Kidney (tissue), 13 donors: ENCODE measurements at regions not wholly inside any gene's neighbourhood (a gene's known extent, or its start where the extent isn't known, plus 50 kb on each side); places are given as distances from the start of the nearest gene placed in this dataset.

Experiments used
- DNase-seq, 5 donors: peaks; one replicate each; pipeline ENCODE4 v3.0.0-alpha.2; 2013 to 2020
- FAIRE-seq: peaks from 2 replicates; lab custom pipeline; 2012; peaks lifted over from hg19 to GRCh38; lab: Jason Lieb, UNC
- H3K27ac ChIP-seq, 2 donors: one replicate each; pipeline ENCODE4 v1.7.0; 2013; ENCODE audit warnings: low read depth in 2 of 2, low read length in 2 of 2, inconsistent platforms in 1 of 2
- H3K27me3 ChIP-seq: one replicate; pipeline ENCODE4 v1.7.1; 2013; ENCODE audit warnings: low read length, inconsistent platforms; ENCODE audit not compliant: control insufficient read depth, insufficient read depth
- H3K36me3 ChIP-seq, 3 donors: one replicate each; pipeline versions ENCODE4 v1.7.0 to v1.7.1; 2013; ENCODE audit warnings: low read length in 3 of 3, control low read depth in 1 of 3, inconsistent platforms in 1 of 3; ENCODE audit not compliant: insufficient read depth in 3 of 3, control insufficient read depth in 2 of 3
- H3K4me1 ChIP-seq, 3 donors: one replicate each; pipeline versions ENCODE4 v1.7.0 to v1.7.1; 2013; ENCODE audit warnings: low read length in 3 of 3, inconsistent platforms in 1 of 3, low read depth in 1 of 3; ENCODE audit not compliant: control insufficient read depth in 2 of 3, insufficient read depth in 2 of 3
- H3K4me3 ChIP-seq, 3 donors: one replicate each; pipeline versions ENCODE4 v1.7.0 to v1.8.1; 2013; ENCODE audit warnings: low read length in 3 of 3, control low read depth in 1 of 3, inconsistent platforms in 1 of 3
- H3K9ac ChIP-seq, 3 donors: one replicate each; pipeline versions ENCODE4 v1.7.0 to v1.7.1; 2013; ENCODE audit warnings: low read length in 3 of 3, control low read depth in 1 of 3, inconsistent platforms in 1 of 3
- H3K9me3 ChIP-seq, 3 donors: one replicate each; pipeline versions ENCODE4 v1.7.0 to v1.7.1; 2013; ENCODE audit warnings: low read length in 3 of 3, control low read depth in 1 of 3, inconsistent platforms in 1 of 3; ENCODE audit not compliant: control insufficient read depth in 2 of 3, insufficient read depth in 1 of 3
- intact Hi-C: fragments of 100-400 bp; cut with DNase I; formaldehyde crosslinking; loops from one replicate; pipeline ENCODE4 v1.11.1; 2022
- TF ChIP-seq, protein P1 (sequence below): IDR thresholded peaks from 3 replicates; pipeline ENCODE4 v1.5.1; 2012; ENCODE audit warnings: mild to moderate bottlenecking, moderate library complexity, borderline replicate concordance; ENCODE audit not compliant: insufficient read depth; ENCODE audit errors: extremely low read depth
- donor health status: control.
- donor health status: control.
- donor health status: control.
- donor health status: control.
- donor health status: control.
- donor health status: DM: yes; HTN: yes; CAD: no.
- donor health status: Normal renal cell carcinoma (clear cell type).

DNA sequence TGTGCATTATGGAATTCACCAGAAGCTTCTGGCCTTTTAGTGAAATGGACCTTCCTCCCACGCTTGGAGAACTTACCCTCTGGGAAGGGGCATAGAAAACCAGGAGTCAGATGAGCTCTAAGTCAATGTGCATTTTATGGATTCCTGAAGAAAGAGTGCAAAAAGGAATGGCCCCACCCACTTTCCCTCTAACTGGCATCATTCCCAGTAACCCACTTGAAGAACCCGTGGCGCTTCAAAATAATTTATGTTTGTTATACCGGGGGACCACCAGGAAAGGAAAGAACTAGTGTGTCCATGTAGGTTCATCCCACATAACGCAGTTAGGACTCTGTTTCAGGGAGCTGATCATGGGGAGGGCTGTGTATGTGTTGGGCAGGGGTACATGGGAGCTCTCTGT lies 1153.4 kb downstream of the TMEM121 start:
- DNase-seq (no peak), FAIRE-seq (no peak)
- intact Hi-C loops, result no loop called here
- Histone ChIP-seq H3K36me3 (no peaks in the 10 kb centered on the region), H3K27me3 (no peaks in the 10 kb centered on the region), H3K9ac (no peak overlapping the region), H3K4me3 (no peak overlapping the region), H3K27ac (no peak overlapping the region), H3K9me3 (no peaks in the 10 kb centered on the region), H3K4me1 (no peaks in the 10 kb centered on the region)
- TF ChIP-seq, protein P1, sequence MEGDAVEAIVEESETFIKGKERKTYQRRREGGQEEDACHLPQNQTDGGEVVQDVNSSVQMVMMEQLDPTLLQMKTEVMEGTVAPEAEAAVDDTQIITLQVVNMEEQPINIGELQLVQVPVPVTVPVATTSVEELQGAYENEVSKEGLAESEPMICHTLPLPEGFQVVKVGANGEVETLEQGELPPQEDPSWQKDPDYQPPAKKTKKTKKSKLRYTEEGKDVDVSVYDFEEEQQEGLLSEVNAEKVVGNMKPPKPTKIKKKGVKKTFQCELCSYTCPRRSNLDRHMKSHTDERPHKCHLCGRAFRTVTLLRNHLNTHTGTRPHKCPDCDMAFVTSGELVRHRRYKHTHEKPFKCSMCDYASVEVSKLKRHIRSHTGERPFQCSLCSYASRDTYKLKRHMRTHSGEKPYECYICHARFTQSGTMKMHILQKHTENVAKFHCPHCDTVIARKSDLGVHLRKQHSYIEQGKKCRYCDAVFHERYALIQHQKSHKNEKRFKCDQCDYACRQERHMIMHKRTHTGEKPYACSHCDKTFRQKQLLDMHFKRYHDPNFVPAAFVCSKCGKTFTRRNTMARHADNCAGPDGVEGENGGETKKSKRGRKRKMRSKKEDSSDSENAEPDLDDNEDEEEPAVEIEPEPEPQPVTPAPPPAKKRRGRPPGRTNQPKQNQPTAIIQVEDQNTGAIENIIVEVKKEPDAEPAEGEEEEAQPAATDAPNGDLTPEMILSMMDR, result no peak

DNA sequence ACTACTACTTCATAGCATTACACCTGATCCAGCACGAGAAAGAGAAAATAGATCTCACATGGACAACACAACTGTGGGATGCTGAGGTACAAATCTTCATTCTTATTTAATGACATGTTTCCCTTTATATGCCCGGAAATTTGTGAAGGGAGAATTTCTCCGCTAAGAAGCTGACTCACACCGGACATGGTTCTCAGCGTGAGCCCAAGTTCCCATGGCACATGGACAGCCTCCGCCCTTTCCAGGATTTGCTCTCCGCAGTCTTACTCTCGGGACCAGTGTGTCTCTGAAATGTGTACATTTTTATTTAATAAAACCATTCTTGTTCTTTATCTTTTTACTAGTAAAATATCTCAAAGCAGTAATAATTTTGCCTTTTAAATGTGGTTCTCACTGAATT lies 1154.8 kb downstream of the TMEM121 start:
- Histone ChIP-seq H3K27ac (no peak overlapping the region), H3K27me3 (no peaks in the 10 kb centered on the region), H3K9me3 (no peaks in the 10 kb centered on the region), H3K4me3 (no peak overlapping the region), H3K9ac (no peak overlapping the region), H3K36me3 (no peaks in the 10 kb centered on the region), H3K4me1 (no peaks in the 10 kb centered on the region)
- TF ChIP-seq, protein P1, result no peak
- intact Hi-C loops, result no loop called here
- FAIRE-seq, result no peak
- no peak for DNase-seq

DNA sequence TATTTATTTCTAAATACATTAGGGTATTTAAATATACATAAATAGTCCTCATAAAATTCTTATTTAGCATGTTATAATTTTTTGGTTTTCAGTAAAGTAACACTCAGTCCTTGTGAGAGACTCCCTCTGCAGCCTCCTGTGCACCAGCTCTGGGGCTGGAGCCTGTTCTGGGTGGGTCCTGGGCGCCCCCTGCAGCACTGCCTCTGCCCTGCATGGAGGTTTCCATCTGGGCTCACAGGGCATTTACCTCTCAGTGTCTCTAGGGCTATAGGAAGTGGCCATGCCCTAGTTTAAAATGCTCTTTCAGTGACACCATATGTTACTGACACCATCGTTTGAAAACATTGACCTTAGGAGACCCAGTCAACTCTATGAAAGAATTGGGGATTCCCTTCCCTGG lies 1155.2 kb downstream of the TMEM121 start:
- H3K9me3 ChIP-seq, result no peaks in the 10 kb centered on the region
- H3K4me3 ChIP-seq, result no peak overlapping the region

More for the DNA sequence above, 1155.2 kb downstream of the TMEM121 start:
- FAIRE-seq, result no peak
- DNase-seq, result no peak
- H3K27me3 ChIP-seq, result no peaks in the 10 kb centered on the region
- intact Hi-C loops, result no loop called here
- no peaks in the 10 kb centered on the region for H3K4me1 ChIP-seq
- no peak overlapping the region for H3K9ac ChIP-seq
- no peak overlapping the region for H3K27ac ChIP-seq
- no peaks in the 10 kb centered on the region for H3K36me3 ChIP-seq
- TF ChIP-seq, protein P1, result no peak
